ENCODE measurements at regions not wholly inside any gene's neighbourhood (a gene's known extent, or its start where the extent isn't known, plus 50 kb on each side); places are given as distances from the start of the nearest gene placed in this dataset.

GRCh38 chr5:56337715-56338319 lies 104.7 kb upstream of the ANKRD55 start:
- TF ChIP-seq, protein P1, sequence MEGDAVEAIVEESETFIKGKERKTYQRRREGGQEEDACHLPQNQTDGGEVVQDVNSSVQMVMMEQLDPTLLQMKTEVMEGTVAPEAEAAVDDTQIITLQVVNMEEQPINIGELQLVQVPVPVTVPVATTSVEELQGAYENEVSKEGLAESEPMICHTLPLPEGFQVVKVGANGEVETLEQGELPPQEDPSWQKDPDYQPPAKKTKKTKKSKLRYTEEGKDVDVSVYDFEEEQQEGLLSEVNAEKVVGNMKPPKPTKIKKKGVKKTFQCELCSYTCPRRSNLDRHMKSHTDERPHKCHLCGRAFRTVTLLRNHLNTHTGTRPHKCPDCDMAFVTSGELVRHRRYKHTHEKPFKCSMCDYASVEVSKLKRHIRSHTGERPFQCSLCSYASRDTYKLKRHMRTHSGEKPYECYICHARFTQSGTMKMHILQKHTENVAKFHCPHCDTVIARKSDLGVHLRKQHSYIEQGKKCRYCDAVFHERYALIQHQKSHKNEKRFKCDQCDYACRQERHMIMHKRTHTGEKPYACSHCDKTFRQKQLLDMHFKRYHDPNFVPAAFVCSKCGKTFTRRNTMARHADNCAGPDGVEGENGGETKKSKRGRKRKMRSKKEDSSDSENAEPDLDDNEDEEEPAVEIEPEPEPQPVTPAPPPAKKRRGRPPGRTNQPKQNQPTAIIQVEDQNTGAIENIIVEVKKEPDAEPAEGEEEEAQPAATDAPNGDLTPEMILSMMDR (IDR thresholded peaks at IDR 0.05 in 4 of 5, conservative IDR thresholded peaks at IDR 0.05 in 1 of 5), result no peak
- no peak for TF ChIP-seq POLR2A (IDR thresholded peaks at IDR 0.05)

All from gastrocnemius medialis (tissue), 4 donors.